Activated CD8-positive, alpha-beta T cell treated with anti-CD3 and anti-CD28 coated beads for 36 hours (primary cell): ENCODE measurements at regions not wholly inside any gene's neighbourhood (a gene's known extent, or its start where the extent isn't known, plus 50 kb on each side); places are given as distances from the start of the nearest gene placed in this dataset.

Experiments
- ATAC-seq: fragments of 200-7000 bp; cut with Tn5 transposase; one replicate; pipeline ENCODE4 v1.10.0; 2021; ENCODE audit warnings: mild to moderate bottlenecking, moderate library complexity
- CTCF ChIA-PET: fragments of 350-600 bp; sonication (Branson Sonifier 250); formaldehyde crosslinking; loops from one replicate; lab custom pipeline; 2021; ENCODE audit warnings: antibody characterized with exemption; lab: Charles Lee
- POLR2A ChIA-PET: fragments of 350-600 bp; sonication (Branson Sonifier 250); formaldehyde crosslinking; loops from one replicate; lab custom pipeline; 2021; ENCODE audit warnings: antibody characterized with exemption; lab: Charles Lee
- DNase-seq: peaks from one replicate; pipeline ENCODE4 v3.0.0-alpha.2; 2020
- H3K27ac Mint-ChIP-seq: one replicate; pipeline ENCODE4 v1.8.0; 2021; ENCODE audit warnings: mild to moderate bottlenecking, mixed read lengths
- H3K27me3 Mint-ChIP-seq: one replicate; pipeline ENCODE4 v1.8.0; 2021; ENCODE audit warnings: mixed read lengths
- H3K36me3 Mint-ChIP-seq: one replicate; pipeline ENCODE4 v1.8.0; 2021; ENCODE audit warnings: low read depth, mixed read lengths
- H3K4me1 Mint-ChIP-seq: one replicate; pipeline ENCODE4 v1.8.0; 2021; ENCODE audit warnings: low read depth, mixed read lengths
- H3K4me3 Mint-ChIP-seq: one replicate; pipeline ENCODE4 v1.8.0; 2021; ENCODE audit warnings: mild to moderate bottlenecking, moderate library complexity, mixed read lengths
- H3K9me3 Mint-ChIP-seq: one replicate; pipeline ENCODE4 v1.8.0; 2021; ENCODE audit warnings: mixed read lengths
- intact Hi-C: fragments of 100-400 bp; cut with micrococcal nuclease; formaldehyde crosslinking; loops from one replicate; pipeline ENCODE4 v1.10.0; 2022
- TF ChIP-seq, protein P1 (sequence below): fragments of 200-600 bp; IDR thresholded peaks from one replicate; pipeline ENCODE4 v1.8.0; 2022; ENCODE audit warnings: antibody characterized with exemption, mild to moderate bottlenecking

DNA sequence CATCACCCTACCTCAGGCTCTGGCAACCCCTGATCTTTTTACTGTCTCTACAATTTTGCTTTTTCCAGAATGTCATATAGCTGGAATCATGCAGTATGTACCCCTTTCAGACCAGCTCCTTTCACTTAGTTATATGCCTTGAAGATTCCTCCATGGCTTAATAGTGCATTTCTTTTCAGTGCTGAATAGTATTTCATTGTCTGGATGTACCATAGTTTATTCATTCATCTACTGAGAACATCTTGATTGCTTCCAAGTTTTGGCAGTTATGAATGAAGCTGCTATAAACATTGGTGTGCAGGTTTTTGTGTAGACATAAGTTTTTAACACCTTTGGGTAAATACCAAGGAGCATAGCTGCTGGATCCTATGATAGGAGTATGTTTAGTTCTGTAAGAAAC lies 50.8 kb upstream of the ANP32A start:
- Mint-ChIP-seq H3K9me3 (no peaks in the 10 kb centered on the region), H3K4me1 (peaks cover 2% of the 10 kb centered on the region), H3K27ac (no peak overlapping the region), H3K4me3 (no peak overlapping the region), H3K27me3 (peaks cover 11% of the 10 kb centered on the region), H3K36me3 (no peaks in the 10 kb centered on the region)
- CTCF ChIA-PET, result interaction anchor here (0.9 to 2.1 kb wide), 2 partner anchors 53 to 311 kb away, joined by 3 to 5 read pairs; no protein-coding TSS in a partner anchor
- DNase-seq (no peak), ATAC-seq (no peak)
- intact Hi-C loops, result no loop called here
- TF ChIP-seq, protein P1, sequence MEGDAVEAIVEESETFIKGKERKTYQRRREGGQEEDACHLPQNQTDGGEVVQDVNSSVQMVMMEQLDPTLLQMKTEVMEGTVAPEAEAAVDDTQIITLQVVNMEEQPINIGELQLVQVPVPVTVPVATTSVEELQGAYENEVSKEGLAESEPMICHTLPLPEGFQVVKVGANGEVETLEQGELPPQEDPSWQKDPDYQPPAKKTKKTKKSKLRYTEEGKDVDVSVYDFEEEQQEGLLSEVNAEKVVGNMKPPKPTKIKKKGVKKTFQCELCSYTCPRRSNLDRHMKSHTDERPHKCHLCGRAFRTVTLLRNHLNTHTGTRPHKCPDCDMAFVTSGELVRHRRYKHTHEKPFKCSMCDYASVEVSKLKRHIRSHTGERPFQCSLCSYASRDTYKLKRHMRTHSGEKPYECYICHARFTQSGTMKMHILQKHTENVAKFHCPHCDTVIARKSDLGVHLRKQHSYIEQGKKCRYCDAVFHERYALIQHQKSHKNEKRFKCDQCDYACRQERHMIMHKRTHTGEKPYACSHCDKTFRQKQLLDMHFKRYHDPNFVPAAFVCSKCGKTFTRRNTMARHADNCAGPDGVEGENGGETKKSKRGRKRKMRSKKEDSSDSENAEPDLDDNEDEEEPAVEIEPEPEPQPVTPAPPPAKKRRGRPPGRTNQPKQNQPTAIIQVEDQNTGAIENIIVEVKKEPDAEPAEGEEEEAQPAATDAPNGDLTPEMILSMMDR, result no peak
- POLR2A ChIA-PET, result no interaction called here

DNA sequence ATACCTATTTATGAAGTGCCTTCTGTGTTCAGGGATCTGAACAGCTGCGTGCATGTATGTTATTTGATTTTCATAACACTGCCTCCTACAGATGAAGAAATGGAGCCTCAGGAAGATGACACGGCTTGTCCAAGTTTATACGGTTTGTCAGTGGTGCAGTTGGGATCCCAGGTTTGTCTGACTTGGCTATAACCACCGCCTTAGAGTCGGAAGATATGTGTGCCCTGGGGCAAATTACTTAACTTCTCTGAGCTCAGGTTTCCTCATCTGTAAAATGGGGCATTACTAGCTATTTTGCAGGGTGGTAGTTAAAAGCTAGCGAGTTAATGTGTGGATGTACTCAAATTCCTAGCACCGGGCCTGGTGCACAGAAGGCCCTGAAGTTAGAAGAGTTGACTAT lies 54.1 kb upstream of the ANP32A start:
- DNase-seq, result no peak
- TF ChIP-seq, protein P1, result no peak
- H3K27ac Mint-ChIP-seq, result no peak overlapping the region
- ChIA-PET CTCF (interaction anchor here (0.6 to 3.9 kb wide), 33 partner anchors 8 to 328 kb away, joined by 3 to 55 read pairs (median 8); no protein-coding TSS in a partner anchor), POLR2A (interaction anchor here (1.5 kb wide), 1 partner anchor 80 kb away, joined by 3 read pairs; no protein-coding TSS in a partner anchor)
- H3K9me3 Mint-ChIP-seq, result no peaks in the 10 kb centered on the region
- no peaks in the 10 kb centered on the region for H3K36me3 Mint-ChIP-seq
- no peak overlapping the region for H3K4me3 Mint-ChIP-seq
- intact Hi-C loops, result loop anchor here (2.0 to 5.0 kb wide), 2 partner anchors 144 to 322 kb away; no protein-coding TSS in a partner anchor
- ATAC-seq, result no peak
- H3K4me1 Mint-ChIP-seq, result peaks cover 2% of the 10 kb centered on the region
- H3K27me3 Mint-ChIP-seq, result peaks cover 17% of the 10 kb centered on the region

DNA sequence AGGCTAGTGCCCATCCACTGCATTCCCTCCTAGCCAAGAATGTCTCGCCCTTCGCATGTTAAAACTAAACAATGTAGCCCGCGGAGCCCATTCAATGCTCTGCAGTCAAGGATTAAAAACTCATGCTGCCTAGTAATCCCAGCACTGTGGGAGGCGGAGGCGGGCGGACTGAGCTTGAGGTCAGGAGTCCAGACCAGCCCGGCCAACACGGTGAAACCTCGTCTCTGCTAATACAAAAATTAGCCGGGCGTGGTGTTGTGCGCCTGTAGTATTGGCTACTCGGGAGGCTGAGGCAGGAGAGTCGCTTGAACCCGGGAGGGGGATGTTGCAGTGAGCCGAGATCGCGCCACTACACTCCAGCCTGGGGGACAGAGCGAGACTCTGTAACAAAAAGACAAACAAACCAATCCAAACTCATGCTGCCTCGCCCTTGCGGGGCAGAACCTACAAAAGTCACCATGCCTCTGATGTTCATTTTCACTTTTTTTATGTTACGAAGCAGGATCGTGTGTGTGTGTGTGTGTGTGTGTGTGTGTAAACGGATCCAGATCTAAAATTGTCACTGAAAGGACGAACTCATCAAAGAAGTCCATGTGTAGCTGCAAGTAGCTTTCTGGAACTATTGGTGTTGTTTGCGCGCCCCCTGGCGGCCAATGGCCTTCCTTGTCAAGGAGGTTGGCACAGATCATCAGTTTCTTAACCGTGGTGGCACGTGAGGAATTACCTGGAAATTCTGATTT lies 54.8 kb upstream of the SPESP1 start:
- intact Hi-C loops, result loop anchor here (2.0 to 5.0 kb wide), 2 partner anchors 145 to 323 kb away; no protein-coding TSS in a partner anchor
- TF ChIP-seq, protein P1, result peak; percentile 79
- Mint-ChIP-seq H3K9me3 (no peaks in the 10 kb centered on the region), H3K27me3 (peaks cover 17% of the 10 kb centered on the region), H3K36me3 (no peaks in the 10 kb centered on the region), H3K4me3 (peak overlapping the region; percentile 39), H3K27ac (no peak overlapping the region), H3K4me1 (peaks cover 2% of the 10 kb centered on the region)
- POLR2A ChIA-PET, result interaction anchor here (1.5 kb wide), 1 partner anchor 81 kb away, joined by 3 read pairs; no protein-coding TSS in a partner anchor
- DNase-seq (peak; percentile 96), ATAC-seq (peak; percentile 82)
- CTCF ChIA-PET, result interaction anchor here (0.6 to 3.9 kb wide), 49 partner anchors 8 to 569 kb away, joined by 3 to 55 read pairs (median 7); no protein-coding TSS in a partner anchor

DNA sequence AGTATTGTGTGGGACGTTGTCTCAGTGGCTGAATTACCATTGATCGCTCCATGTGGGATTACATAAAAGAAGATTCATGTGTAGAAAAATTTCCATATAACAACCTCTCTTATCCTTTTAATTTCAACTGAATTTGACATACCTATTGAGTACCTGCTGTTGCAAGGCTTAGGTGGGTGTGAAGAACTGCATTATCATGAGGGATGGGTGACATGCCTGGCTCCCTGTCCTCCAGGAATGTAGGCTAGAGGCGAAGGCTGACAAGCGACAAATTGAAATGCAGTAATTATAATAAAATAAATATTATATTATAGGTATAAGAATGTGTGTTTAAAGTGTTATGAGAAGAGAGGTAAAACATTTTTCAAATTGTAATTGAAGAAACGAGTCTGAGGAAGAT lies 52.7 kb upstream of the SPESP1 start:
- Mint-ChIP-seq H3K9me3 (no peaks in the 10 kb centered on the region), H3K27me3 (peaks cover 14% of the 10 kb centered on the region), H3K36me3 (no peaks in the 10 kb centered on the region), H3K4me3 (no peak overlapping the region), H3K4me1 (peaks cover 2% of the 10 kb centered on the region), H3K27ac (no peak overlapping the region)
- ATAC-seq, result no peak
- TF ChIP-seq, protein P1, result no peak
- no peak for DNase-seq
- ChIA-PET POLR2A (interaction anchor here (0.6 kb wide), 1 partner anchor 16 kb away, joined by 3 read pairs; no protein-coding TSS in a partner anchor), CTCF (interaction anchor here (3.9 kb wide), 1 partner anchor 328 kb away, joined by 32 read pairs; no protein-coding TSS in a partner anchor)
- intact Hi-C loops, result loop anchor here (5.0 kb wide), 1 partner anchor 325 kb away; no protein-coding TSS in a partner anchor
